GM19240 (cell line): ENCODE measurements at regions not wholly inside any gene's neighbourhood (a gene's known extent, or its start where the extent isn't known, plus 50 kb on each side); places are given as distances from the start of the nearest gene placed in this dataset.

ENCODE experiments used
- DNase-seq: peaks from one replicate; pipeline ENCODE4 v3.0.0; 2011; ENCODE audit warnings: low spot score; ENCODE audit not compliant: insufficient read length

GRCh38 chr1:193654951-193655735 is 468.7 kb upstream of the B3GALT2 start:
- DNase-seq, result no peak

- no peak for DNase-seq
Observed at GRCh38 chr1:193649587-193649986, 463.2 kb upstream of the B3GALT2 start.

GRCh38 chr1:193634876-193635275 is 448.5 kb upstream of the B3GALT2 start:
- no peak for DNase-seq

GRCh38 chr1:193634470-193634869 is 448.1 kb upstream of the B3GALT2 start:
- no peak for DNase-seq

GRCh38 chr1:193633991-193634390 is 447.6 kb upstream of the B3GALT2 start:
- DNase-seq, result no peak

GRCh38 chr1:193633093-193633492 is 446.7 kb upstream of the B3GALT2 start:
- DNase-seq, result no peak

GRCh38 chr1:193631306-193631705 is 444.9 kb upstream of the B3GALT2 start:
- no peak for DNase-seq

GRCh38 chr1:193629875-193630274 is 443.5 kb upstream of the B3GALT2 start:
- no peak for DNase-seq

GRCh38 chr1:193626695-193627094 is 440.3 kb upstream of the B3GALT2 start:
- DNase-seq, result no peak

GRCh38 chr1:193625255-193625654 is 438.8 kb upstream of the B3GALT2 start:
- DNase-seq, result no peak

GRCh38 chr1:193619911-193620310 is 433.5 kb upstream of the B3GALT2 start:
- DNase-seq, result no peak

GRCh38 chr1:193614817-193615216 is 428.4 kb upstream of the B3GALT2 start:
- no peak for DNase-seq

- DNase-seq, result no peak
Observed at GRCh38 chr1:193614275-193614674, 427.9 kb upstream of the B3GALT2 start.

GRCh38 chr1:193613041-193613440 is 426.6 kb upstream of the B3GALT2 start:
- DNase-seq, result no peak

- DNase-seq, result no peak
Observed at GRCh38 chr1:193609592-193609991, 423.2 kb upstream of the B3GALT2 start.

- DNase-seq, result no peak
Observed at GRCh38 chr1:193607787-193608186, 421.4 kb upstream of the B3GALT2 start.

GRCh38 chr1:193606035-193606434 is 419.6 kb upstream of the B3GALT2 start:
- DNase-seq, result no peak

GRCh38 chr1:193602705-193603104 is 416.3 kb upstream of the B3GALT2 start:
- DNase-seq, result no peak

- no peak for DNase-seq
Observed at GRCh38 chr1:193593147-193593885, 406.9 kb upstream of the B3GALT2 start.

GRCh38 chr1:193592317-193592716 is 405.9 kb upstream of the B3GALT2 start:
- DNase-seq, result no peak

- no peak for DNase-seq
Observed at GRCh38 chr1:193590102-193590501, 403.7 kb upstream of the B3GALT2 start.

GRCh38 chr1:193589597-193590040 is 403.2 kb upstream of the B3GALT2 start:
- DNase-seq, result no peak
